ENCODE measurements at regions not wholly inside any gene's neighbourhood (a gene's known extent, or its start where the extent isn't known, plus 50 kb on each side); places are given as distances from the start of the nearest gene placed in this dataset.

DNA sequence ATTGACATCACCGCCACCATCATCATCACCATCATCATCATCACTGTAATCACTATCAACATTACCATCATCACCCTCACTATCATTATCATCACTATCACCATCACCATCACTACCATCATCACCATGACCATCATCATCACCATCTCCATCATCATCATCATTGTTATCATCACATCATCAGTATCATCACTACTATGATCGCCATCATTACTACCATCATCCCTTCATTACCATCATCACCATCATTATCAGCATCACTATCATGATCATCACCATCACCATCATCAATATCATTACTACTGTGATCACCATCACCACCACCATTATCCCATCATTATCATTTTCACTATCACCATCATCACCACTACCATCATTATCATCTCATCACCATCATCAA, 368.3 kb downstream of the SEC14L1 start (continued):
- TF ChIP-seq JUND (IDR thresholded peaks at IDR 0.05; ENCODE audit: low read length) (no peak), EZH2 (IDR thresholded peaks at IDR 0.05; ENCODE audit: low read depth, low read length, severe bottlenecking) (no peak), HDAC6 (IDR thresholded peaks at IDR 0.05; ENCODE audit: low read depth, low read length) (no peak)
- TF ChIP-seq, protein P1, sequence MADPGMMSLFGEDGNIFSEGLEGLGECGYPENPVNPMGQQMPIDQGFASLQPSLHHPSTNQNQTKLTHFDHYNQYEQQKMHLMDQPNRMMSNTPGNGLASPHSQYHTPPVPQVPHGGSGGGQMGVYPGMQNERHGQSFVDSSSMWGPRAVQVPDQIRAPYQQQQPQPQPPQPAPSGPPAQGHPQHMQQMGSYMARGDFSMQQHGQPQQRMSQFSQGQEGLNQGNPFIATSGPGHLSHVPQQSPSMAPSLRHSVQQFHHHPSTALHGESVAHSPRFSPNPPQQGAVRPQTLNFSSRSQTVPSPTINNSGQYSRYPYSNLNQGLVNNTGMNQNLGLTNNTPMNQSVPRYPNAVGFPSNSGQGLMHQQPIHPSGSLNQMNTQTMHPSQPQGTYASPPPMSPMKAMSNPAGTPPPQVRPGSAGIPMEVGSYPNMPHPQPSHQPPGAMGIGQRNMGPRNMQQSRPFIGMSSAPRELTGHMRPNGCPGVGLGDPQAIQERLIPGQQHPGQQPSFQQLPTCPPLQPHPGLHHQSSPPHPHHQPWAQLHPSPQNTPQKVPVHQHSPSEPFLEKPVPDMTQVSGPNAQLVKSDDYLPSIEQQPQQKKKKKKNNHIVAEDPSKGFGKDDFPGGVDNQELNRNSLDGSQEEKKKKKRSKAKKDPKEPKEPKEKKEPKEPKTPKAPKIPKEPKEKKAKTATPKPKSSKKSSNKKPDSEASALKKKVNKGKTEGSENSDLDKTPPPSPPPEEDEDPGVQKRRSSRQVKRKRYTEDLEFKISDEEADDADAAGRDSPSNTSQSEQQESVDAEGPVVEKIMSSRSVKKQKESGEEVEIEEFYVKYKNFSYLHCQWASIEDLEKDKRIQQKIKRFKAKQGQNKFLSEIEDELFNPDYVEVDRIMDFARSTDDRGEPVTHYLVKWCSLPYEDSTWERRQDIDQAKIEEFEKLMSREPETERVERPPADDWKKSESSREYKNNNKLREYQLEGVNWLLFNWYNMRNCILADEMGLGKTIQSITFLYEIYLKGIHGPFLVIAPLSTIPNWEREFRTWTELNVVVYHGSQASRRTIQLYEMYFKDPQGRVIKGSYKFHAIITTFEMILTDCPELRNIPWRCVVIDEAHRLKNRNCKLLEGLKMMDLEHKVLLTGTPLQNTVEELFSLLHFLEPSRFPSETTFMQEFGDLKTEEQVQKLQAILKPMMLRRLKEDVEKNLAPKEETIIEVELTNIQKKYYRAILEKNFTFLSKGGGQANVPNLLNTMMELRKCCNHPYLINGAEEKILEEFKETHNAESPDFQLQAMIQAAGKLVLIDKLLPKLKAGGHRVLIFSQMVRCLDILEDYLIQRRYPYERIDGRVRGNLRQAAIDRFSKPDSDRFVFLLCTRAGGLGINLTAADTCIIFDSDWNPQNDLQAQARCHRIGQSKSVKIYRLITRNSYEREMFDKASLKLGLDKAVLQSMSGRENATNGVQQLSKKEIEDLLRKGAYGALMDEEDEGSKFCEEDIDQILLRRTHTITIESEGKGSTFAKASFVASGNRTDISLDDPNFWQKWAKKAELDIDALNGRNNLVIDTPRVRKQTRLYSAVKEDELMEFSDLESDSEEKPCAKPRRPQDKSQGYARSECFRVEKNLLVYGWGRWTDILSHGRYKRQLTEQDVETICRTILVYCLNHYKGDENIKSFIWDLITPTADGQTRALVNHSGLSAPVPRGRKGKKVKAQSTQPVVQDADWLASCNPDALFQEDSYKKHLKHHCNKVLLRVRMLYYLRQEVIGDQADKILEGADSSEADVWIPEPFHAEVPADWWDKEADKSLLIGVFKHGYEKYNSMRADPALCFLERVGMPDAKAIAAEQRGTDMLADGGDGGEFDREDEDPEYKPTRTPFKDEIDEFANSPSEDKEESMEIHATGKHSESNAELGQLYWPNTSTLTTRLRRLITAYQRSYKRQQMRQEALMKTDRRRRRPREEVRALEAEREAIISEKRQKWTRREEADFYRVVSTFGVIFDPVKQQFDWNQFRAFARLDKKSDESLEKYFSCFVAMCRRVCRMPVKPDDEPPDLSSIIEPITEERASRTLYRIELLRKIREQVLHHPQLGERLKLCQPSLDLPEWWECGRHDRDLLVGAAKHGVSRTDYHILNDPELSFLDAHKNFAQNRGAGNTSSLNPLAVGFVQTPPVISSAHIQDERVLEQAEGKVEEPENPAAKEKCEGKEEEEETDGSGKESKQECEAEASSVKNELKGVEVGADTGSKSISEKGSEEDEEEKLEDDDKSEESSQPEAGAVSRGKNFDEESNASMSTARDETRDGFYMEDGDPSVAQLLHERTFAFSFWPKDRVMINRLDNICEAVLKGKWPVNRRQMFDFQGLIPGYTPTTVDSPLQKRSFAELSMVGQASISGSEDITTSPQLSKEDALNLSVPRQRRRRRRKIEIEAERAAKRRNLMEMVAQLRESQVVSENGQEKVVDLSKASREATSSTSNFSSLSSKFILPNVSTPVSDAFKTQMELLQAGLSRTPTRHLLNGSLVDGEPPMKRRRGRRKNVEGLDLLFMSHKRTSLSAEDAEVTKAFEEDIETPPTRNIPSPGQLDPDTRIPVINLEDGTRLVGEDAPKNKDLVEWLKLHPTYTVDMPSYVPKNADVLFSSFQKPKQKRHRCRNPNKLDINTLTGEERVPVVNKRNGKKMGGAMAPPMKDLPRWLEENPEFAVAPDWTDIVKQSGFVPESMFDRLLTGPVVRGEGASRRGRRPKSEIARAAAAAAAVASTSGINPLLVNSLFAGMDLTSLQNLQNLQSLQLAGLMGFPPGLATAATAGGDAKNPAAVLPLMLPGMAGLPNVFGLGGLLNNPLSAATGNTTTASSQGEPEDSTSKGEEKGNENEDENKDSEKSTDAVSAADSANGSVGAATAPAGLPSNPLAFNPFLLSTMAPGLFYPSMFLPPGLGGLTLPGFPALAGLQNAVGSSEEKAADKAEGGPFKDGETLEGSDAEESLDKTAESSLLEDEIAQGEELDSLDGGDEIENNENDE (IDR thresholded peaks at IDR 0.05; ENCODE audit: insufficient replicate concordance, low read length), result no peak
